ENCODE measurements at regions not wholly inside any gene's neighbourhood (a gene's known extent, or its start where the extent isn't known, plus 50 kb on each side); places are given as distances from the start of the nearest gene placed in this dataset.

- no peak for DNase-seq (ENCODE audit: low spot score)
Measured at GRCh38 chr1:222171005-222171404, 376.9 kb downstream of the HHIPL2 start.

- no peak for DNase-seq (ENCODE audit: low spot score)
Measured at GRCh38 chr1:222168621-222169020, 379.3 kb downstream of the HHIPL2 start.

- no peak for DNase-seq (ENCODE audit: low spot score)
Measured at GRCh38 chr1:222167896-222168295, 380.0 kb downstream of the HHIPL2 start.

GRCh38 chr1:222167111-222167510 lies 380.8 kb downstream of the HHIPL2 start:
- no peak for DNase-seq (ENCODE audit: low spot score)

- no peak for DNase-seq (ENCODE audit: low spot score)
Measured at GRCh38 chr1:222165629-222166028, 382.3 kb downstream of the HHIPL2 start.

GRCh38 chr1:222163895-222164294 lies 384.0 kb downstream of the HHIPL2 start:
- DNase-seq (ENCODE audit: low spot score) = no peak

GRCh38 chr1:222161676-222162075 lies 386.2 kb downstream of the HHIPL2 start:
- DNase-seq (ENCODE audit: low spot score) = no peak

GRCh38 chr1:222157612-222158011 lies 390.3 kb downstream of the HHIPL2 start:
- DNase-seq (ENCODE audit: low spot score) = no peak

GRCh38 chr1:222140206-222140605 lies 398.3 kb upstream of the DUSP10 start:
- DNase-seq (ENCODE audit: low spot score) = no peak

- DNase-seq (ENCODE audit: low spot score) = no peak
Measured at GRCh38 chr1:222138095-222138494, 396.2 kb upstream of the DUSP10 start.

- DNase-seq (ENCODE audit: low spot score) = no peak
Measured at GRCh38 chr1:222136869-222137268, 395.0 kb upstream of the DUSP10 start.

- no peak for DNase-seq (ENCODE audit: low spot score)
Measured at GRCh38 chr1:222129041-222129440, 387.2 kb upstream of the DUSP10 start.

GRCh38 chr1:222127526-222128152 lies 385.8 kb upstream of the DUSP10 start:
- DNase-seq (ENCODE audit: low spot score) = no peak

GRCh38 chr1:222127096-222127495 lies 385.2 kb upstream of the DUSP10 start:
- no peak for DNase-seq (ENCODE audit: low spot score)

- DNase-seq (ENCODE audit: low spot score) = no peak
Measured at GRCh38 chr1:222126052-222126451, 384.2 kb upstream of the DUSP10 start.

- no peak for DNase-seq (ENCODE audit: low spot score)
Measured at GRCh38 chr1:222124602-222125001, 382.7 kb upstream of the DUSP10 start.

- no peak for DNase-seq (ENCODE audit: low spot score)
Measured at GRCh38 chr1:222123111-222123510, 381.2 kb upstream of the DUSP10 start.

- no peak for DNase-seq (ENCODE audit: low spot score)
Measured at GRCh38 chr1:222117809-222118208, 375.9 kb upstream of the DUSP10 start.

- DNase-seq (ENCODE audit: low spot score) = no peak
Measured at GRCh38 chr1:222114536-222115156, 372.8 kb upstream of the DUSP10 start.

GRCh38 chr1:222109836-222110235 lies 367.9 kb upstream of the DUSP10 start:
- no peak for DNase-seq (ENCODE audit: low spot score)

GRCh38 chr1:222107975-222108374 lies 366.1 kb upstream of the DUSP10 start:
- no peak for DNase-seq (ENCODE audit: low spot score)

GRCh38 chr1:222107267-222107666 lies 365.4 kb upstream of the DUSP10 start:
- DNase-seq (ENCODE audit: low spot score) = no peak

GRCh38 chr1:222106377-222106776 lies 364.5 kb upstream of the DUSP10 start:
- DNase-seq (ENCODE audit: low spot score) = no peak

- no peak for DNase-seq (ENCODE audit: low spot score)
Measured at GRCh38 chr1:222105861-222106260, 364.0 kb upstream of the DUSP10 start.

All from hematopoietic multipotent progenitor cell treated with erythropoietin and hydrocortisone succinate and interleukin-3 and kit ligand, for 17 days (in vitro differentiated cells).